Fibroblast of the conjunctiva (primary cell): ENCODE measurements at regions not wholly inside any gene's neighbourhood (a gene's known extent, or its start where the extent isn't known, plus 50 kb on each side); places are given as distances from the start of the nearest gene placed in this dataset.
"Not testable (repeated sequence)": the region's sequence is repeated elsewhere in the genome, so short reads cannot be mapped to it uniquely, and the experiment has no call there.

ENCODE experiments used
- DNase-seq: peaks from one replicate; pipeline ENCODE4 v3.0.0-alpha.2; 2010; ENCODE audit warnings: low read depth

GRCh38 chr15:95758451-95758850 is 572.0 kb upstream of the NR2F2 start:
- no peak for DNase-seq

- DNase-seq: no peak
Measured at GRCh38 chr15:95758851-95759250, 571.6 kb upstream of the NR2F2 start.

- DNase-seq: peak; percentile 5
Measured at GRCh38 chr15:95760508-95760907, 570.0 kb upstream of the NR2F2 start.

GRCh38 chr15:95761501-95762165 is 568.9 kb upstream of the NR2F2 start:
- no peak for DNase-seq

GRCh38 chr15:95763426-95763825 is 567.1 kb upstream of the NR2F2 start:
- no peak for DNase-seq

- no peak for DNase-seq
Measured at GRCh38 chr15:95765161-95765560, 565.3 kb upstream of the NR2F2 start.

- DNase-seq: no peak
Measured at GRCh38 chr15:95770196-95770595, 560.3 kb upstream of the NR2F2 start.

GRCh38 chr15:95772982-95773381 is 557.5 kb upstream of the NR2F2 start:
- no peak for DNase-seq

GRCh38 chr15:95784508-95784907 is 546.0 kb upstream of the NR2F2 start:
- no peak for DNase-seq

- DNase-seq: not testable (repeated sequence)
Measured at GRCh38 chr15:95785276-95785675, 545.2 kb upstream of the NR2F2 start.

- DNase-seq: peak; percentile 23
Measured at GRCh38 chr15:95793231-95793630, 537.3 kb upstream of the NR2F2 start.

GRCh38 chr15:95795386-95795785 is 535.1 kb upstream of the NR2F2 start:
- DNase-seq: no peak

- DNase-seq: peak; percentile 44
Measured at GRCh38 chr15:95799286-95800200, 531.0 kb upstream of the NR2F2 start.

- no peak for DNase-seq
Measured at GRCh38 chr15:95804484-95804883, 526.0 kb upstream of the NR2F2 start.

- DNase-seq: no peak
Measured at GRCh38 chr15:95812491-95812890, 518.0 kb upstream of the NR2F2 start.

GRCh38 chr15:95814908-95815307 is 515.6 kb upstream of the NR2F2 start:
- no peak for DNase-seq

GRCh38 chr15:95816591-95816990 is 513.9 kb upstream of the NR2F2 start:
- DNase-seq: no peak

GRCh38 chr15:95822961-95823360 is 507.5 kb upstream of the NR2F2 start:
- DNase-seq: no peak

- no peak for DNase-seq
Measured at GRCh38 chr15:95825208-95825607, 505.3 kb upstream of the NR2F2 start.

GRCh38 chr15:95825671-95826411 is 504.7 kb upstream of the NR2F2 start:
- DNase-seq: no peak

GRCh38 chr15:95826412-95827195 is 503.9 kb upstream of the NR2F2 start:
- no peak for DNase-seq

- no peak for DNase-seq
Measured at GRCh38 chr15:95829062-95829461, 501.4 kb upstream of the NR2F2 start.
